Stimulated activated CD8-positive, alpha-beta memory T cell treated with anti-CD3 and anti-CD28 coated beads, Interleukin-7, amount 100 ng/mL, for 4 hours (primary cell): ENCODE measurements at regions not wholly inside any gene's neighbourhood (a gene's known extent, or its start where the extent isn't known, plus 50 kb on each side); places are given as distances from the start of the nearest gene placed in this dataset.
"Not testable (repeated sequence)": the region's sequence is repeated elsewhere in the genome, so short reads cannot be mapped to it uniquely, and the experiment has no call there.

ENCODE experiments used
- DNase-seq, 2 donors: peaks; one replicate each; pipeline ENCODE4 v3.0.0-alpha.2; 2020; ENCODE audit warnings: low read depth in 2 of 2

DNA sequence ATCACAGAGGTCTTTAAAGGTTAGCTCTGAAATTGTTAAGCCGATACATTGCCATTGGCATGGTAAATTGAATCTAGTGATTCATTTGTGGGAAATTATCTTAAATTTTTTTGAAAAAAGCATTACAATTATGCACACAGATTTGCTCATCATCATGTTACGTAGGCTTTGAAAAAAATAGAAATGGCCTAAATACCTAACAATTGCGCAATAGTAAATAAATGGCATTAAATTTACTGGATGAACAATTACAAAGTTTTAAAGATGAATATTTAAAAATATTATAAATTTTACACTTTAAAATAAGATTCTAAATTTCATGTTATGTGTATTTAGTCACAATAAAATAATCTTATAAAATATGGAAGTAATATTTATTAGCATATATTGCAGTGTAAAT lies 171.3 kb downstream of the RPRM start:
- no peak for DNase-seq

DNA sequence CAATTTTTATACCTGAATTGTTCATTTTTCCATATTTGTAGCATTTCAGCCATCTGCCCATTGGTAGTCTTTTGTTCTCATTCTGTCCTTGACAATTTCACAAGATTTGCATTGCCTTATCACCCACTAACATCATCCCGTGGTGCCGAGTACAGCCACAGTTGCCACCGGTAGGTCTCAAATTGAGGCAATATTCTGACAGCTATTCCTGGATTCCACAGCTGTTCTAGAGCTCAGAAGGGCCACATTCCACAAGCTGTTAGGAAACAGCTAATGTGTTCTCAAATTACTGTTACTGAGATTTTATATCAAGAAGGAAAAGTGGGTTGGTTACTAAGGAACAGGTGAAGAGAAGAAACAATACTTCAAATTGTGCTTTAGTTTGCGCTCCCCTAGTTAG lies 178.8 kb downstream of the RPRM start:
- DNase-seq, result no peak

DNA sequence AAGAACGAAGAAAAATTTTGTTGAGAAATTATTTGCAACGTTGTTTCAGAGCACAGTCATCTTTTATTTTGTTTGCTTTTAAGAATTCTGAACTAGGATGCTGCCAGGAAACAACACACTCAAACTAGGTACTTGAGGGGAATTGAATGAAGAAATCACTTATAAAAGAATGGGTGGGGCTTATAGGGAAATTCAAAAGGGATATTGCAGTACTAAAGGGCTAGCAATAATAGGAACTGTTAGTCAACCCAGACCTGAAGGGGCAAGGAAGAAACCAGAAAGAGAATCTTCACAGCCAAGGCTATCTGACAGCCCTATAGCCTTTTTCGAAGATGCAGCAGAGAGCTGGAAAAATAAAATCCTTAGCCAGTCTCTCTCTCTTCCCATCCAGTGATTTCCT lies 179.3 kb downstream of the RPRM start:
- no peak for DNase-seq

DNA sequence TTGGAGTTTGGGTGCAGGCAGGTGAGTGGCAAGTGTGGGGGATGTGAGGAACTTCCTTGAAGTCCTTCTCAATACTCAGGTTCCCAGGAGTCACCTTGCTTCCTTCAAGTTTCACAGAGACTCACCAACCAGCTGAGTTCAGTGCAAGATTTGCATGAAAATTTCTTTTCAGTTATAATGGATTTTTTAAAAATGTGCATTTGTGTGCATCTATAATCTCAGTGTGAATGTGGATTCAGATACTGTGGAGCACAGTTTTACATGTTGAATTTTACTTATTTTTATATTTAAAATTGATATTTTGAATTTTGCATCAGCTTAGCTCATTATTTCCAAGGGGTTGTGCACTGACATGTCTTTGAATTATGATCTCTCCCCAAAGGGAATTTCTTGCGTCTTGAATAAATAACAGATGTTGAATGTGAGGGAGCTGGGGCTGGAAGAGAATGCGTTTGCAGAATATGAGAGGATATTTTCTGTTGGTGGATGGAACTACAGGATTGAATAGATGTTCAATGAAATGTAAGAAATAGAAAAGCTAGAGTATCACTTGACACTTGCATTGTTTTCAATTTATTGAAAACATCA lies 184.3 kb downstream of the RPRM start:
- DNase-seq, result no peak

DNA sequence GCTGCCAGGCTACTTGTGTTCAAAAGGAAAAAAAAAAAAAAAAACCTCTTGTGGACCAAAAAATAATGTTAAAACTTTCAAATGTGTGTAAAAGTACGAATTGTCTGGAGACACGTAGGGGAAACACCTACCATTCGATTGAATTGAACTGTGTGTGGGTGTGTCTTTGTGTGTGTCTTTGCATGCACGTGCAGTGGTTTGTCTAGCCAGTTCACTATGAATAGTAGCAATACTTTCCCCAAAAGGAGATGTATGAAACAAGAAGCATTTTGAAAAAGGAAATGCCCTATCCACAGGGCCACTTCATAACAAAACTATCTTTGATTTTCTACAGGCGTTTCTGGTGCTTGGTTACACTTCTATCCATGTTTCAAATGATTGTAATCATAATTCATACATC lies 186.8 kb downstream of the RPRM start:
- no peak for DNase-seq

DNA sequence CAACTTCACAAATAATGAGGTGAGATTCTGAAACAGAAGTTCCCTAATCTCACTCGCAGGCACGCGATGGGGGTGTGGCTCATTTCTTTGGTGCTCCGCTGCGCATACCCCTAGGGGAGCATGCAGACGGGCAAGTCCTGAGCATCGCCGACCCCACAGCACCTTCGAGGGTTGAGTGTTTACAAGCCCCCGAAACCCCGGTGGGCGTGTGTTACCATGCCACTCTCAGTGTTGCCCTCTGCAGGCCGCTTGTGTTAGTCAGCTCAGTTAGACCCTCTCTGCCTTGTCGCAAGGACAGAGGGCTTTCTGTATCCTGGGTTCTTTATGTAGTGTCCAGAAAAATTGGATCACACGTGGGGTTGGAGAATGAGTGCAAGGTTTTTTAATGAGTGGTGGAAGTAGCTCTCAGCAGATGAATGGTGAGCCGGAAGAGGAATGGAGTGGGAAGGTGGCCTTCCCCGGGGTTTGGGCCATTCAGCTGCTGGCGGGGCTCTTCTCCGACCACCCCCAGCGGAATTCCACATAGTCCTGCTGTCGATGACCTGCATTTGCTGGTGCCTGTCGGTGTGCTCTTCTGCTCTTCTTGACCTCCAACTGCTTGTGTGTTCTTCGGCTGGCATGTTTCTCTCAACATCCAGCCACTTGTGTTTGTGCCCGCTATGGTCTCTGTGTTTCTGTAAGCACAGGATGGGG lies 191.3 kb downstream of the RPRM start:
- peak in 1 of 2 donors; percentile 1 for DNase-seq

DNA sequence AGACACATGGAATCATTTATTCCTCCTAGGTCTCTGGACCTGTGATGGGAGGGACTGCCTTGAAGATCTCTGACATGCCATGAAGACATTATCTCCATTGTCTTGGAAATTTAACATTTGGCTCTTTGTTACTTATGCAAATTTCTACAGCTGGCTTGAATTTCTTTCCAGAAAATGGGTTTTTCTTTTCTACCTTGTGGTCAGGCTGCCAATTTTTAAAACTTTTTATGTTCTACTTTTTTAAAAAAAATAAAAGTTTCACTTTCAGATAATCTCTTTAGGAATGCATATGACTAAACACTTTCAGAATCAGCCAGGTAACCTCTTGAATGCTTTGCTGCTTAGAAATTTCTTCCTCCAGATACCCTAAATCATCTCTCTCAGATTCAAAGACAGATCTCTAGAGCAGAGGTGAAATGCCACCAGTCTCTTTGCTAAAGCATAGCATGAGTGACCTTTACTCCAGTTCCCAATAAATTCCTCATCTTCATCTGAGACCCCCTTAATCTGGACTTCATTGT lies 209.6 kb downstream of the RPRM start:
- no peak for DNase-seq

DNA sequence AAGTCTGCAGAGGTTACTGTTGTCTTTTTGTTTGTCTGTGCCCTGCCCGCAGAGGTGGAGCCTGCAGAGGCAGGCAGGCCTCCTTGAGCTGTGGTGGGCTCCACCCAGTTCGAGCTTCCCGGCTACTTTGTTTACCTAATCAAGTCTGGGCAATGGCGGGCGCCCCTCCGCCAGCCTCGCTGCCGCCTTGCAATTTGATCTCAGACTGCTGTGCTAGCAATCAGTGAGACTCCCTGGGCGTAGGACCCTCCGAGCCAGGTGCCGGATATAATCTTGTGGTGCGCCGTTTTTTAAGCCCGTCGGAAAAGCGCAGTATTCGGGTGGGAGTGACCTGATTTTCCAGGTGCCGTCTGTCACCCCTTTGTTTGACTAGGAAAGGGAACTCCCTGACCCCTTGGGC lies 221.7 kb downstream of the RPRM start:
- not testable (repeated sequence) for DNase-seq

DNA sequence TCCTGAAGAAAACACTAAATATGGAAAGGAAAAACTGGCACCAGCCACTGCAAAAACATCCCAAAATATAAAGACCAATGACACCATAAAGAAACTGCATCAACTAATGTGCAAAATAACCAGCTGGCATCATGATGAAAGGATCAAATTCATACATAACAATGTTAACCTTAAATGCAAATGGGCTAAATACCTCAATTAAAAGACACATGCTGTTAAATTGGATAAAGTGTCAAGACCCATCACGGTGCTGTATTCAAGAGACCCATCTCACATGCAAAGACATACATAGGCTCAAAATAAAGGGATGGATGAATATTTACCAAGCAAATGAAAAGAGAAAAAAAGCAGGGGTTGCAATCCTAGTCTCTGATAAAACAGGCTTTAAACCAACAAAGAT lies 231.9 kb downstream of the RPRM start:
- DNase-seq, result not testable (repeated sequence)

DNA sequence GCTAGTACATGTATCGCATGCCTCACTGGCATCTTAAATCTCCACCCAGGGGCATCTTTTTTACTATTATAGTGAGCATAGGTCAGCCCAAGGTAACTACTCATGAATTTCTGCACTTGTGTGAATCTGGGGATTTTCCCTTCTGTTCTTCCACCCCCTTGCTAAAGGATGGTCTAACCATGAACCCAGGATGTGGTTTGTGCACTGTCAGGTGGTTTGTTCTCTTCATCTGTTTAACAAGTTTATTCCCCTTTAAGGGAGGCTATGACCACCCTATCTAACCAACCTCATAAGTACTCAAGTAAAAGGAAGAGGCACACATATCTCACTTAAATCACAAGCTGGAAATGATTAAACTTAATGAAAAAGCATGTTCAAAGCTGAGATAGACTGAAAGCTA lies 243.0 kb downstream of the RPRM start:
- no peak for DNase-seq

DNA sequence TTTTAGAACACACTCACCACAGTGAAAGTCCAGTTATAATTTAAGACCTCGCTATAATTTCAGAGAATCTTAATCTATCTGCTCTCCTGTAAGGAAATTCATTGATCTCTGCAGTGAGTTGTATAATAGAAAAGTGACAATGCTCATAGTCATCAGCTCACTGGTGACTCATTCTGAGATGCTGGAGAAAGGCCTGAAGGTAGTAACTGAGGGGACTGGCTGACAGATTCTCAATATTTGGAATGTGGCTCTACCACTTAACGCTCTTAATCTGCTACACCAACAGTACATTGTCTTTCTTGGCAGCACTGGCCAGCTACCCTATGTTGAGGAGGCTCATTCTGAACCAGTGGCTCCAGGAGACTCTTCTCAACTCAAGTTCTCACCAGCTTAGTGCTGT lies 246.1 kb downstream of the RPRM start:
- no peak for DNase-seq

DNA sequence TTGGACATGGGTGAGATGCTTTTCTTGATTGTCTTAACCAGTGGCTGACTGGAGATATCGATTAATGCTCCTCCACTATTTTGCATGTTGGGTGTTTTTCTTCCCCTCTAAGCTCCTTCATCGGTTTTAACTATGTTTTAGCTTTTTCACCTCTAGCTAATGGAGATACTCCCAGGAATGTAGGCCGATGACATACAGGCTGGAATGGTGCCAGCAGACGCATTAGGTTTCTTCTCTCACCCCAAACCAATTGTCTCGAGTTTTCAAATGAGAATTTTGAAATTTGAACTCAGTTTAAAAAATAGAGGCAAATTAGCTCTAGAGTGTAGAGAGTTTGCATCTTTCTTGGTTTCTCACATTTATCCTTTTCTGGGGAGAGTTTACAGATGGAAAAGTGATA lies 247.6 kb downstream of the RPRM start:
- DNase-seq, result no peak

DNA sequence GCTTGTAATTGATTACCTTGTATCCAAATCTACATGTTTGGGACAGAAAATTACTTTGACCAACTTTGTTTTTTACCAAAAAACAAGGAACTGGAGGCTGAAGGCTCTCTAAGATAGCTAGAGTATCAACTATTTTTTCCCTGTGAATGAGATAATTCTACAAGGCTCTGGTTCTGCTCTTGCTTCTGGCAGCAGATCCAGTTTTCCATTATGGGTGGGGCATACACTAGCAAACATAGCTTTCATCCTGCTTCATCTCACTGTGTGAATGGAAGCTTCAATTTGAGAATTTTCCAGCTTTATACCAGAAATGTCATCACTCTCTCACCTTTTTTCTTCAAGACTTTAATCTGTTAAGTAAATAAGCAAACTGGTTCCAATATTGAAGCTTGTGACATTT lies 249.7 kb downstream of the RPRM start:
- DNase-seq, result no peak

DNA sequence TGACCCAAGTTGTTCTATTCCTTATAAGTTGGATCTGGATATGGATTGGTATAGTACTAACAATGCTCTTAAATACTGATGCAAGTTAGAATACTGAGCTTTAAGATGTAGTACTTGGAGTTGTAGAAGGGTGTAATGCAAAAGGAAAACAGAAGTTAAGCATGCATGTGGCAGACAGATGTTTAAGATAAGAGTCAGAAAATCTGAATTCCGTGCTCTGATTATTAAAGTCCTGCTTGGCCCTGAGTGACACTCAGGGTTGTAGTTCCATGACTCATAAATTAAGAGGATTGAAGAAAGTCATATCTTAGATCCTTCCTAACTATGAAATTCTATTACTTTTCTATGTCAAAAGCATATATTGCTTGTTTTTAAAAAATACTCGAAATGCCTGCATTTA lies 250.6 kb downstream of the RPRM start:
- DNase-seq, result no peak

DNA sequence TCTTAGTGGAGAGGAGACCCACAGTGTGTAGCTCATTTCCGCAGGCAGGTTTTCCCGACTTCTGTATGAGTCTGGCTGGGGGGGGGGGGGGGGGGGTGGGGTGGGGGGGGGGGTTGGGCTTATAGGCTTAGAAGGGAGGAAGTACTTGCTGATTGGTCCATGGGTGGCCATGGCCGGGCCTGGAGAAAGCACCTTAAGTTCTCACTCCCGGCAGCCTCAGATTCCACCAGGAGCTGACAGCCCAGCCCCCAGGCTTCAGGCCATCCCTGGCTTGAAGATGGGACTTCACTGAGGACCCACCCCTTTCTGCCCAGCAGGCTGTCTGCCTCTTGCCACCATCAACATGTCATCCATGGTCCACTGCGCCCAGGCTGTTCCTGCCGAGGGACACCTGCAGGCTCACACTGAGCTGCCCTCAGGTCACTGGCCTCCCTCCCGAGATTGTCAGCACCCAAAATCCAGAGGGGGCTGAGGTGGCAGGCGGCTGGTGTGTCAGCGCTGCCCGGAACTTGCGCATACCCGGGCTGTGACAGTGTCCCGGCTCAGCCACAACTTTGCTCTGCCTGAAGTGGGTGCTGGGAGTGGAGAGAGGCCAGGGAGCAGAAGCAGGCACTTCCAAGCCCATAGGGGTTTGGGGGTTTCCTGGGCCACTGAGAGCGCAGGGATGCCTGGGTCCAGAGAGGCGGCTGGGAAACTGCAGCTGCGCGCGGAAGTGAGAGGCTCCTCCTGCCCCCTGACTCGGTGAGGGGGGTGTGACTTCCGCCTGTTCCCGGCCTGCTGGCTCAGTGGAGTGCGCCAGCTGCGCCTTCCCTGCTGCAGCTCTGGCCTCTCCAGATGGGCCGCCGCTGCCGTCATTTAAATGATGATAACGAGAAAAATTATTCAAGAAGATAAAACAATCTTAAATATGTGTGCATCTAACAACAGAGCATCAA lies 256.1 kb downstream of the RPRM start:
- no peak for DNase-seq

DNA sequence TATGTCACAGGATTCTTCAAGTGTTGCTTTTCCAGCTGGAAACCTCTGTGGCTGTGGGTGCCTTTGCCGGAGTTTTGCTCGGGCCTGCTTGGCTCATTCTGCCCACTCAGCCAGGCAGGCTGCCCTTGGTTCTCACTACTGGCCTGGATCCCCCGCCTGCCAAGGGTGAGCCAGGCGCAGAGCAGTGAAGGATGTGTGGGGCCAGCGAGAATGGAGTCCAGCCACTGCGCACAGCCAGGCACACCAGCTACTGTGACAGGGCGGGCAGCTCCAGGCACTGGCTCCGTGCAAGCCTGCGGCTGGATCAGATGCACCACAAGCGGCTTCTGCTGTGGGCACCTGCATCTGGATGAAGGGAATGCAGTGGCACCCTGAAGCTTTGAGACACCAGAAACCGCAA lies 257.1 kb downstream of the RPRM start:
- DNase-seq, result no peak

DNA sequence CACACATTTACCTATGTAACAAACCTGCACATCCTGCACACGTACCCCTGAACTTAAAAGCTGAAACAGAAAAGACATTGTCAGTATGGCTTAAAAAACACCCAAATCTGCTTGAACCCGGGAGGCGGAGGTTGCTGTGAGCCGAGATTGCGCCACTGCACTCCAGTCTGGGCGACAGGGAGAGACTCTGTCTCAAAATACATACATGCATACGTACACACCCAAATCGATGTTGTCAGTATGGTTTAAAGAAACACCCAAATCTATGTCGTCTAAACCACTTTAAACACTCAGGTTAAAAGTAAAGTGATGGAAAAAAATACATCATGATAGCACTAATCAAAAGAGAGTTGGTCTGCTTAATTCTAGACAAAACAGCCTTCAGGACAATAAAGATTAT lies 257.5 kb downstream of the RPRM start:
- no peak for DNase-seq

DNA sequence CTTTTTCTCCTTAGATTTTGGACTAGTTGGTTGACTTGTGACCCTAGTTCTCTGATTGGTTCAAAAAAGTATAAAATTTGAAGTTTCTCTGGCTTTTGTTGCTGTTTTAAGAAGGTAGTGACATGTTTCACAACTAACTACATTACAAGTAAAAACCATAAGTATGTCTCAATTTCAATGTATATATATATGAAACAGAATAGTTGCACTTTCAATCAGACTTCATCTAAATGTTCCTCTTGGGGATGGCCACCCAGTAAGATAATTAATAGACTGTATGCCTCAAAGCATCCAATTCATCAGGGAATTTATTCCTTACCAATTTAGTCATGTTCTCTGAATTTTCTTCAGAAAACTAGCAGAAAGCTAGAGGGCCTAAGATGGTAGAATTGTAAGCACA lies 259.7 kb downstream of the RPRM start:
- DNase-seq, result no peak

DNA sequence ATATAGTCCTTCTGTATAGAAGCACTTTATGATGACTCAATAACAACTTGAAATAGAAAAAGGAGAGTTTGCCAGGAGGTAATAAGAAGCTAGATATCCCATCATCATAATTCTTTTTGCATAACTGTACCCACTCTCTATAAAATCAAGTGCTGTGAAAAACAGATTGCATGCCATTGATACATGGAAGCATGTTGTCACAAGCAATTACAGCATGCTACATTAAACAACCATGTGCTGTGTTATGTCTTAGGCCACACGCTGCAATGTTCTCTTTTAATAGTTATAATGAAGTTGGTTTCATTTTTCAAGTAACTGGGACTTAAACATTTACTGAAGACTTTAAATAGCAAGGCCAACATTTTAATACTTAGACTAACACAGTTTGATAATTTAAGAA lies 264.2 kb downstream of the RPRM start:
- no peak for DNase-seq

DNA sequence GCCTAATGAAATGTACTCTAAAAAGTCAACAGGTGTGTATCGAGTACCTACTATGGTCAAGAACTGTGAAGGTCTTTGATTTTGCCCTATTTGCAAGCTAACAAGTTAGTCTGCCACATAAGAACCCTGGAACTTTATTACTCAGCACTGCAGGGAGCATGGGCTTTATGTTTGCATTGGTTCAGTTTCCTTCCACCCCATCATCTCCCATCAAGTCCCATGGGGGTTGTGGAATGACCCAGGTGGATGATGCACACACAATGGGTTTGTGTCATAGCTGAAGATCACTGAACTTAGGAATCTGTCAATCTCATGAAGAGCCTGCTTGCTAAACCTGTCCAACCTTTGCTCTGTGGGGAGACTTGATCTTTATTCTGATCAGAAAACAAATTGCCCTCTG lies 265.5 kb downstream of the RPRM start:
- DNase-seq, result no peak

DNA sequence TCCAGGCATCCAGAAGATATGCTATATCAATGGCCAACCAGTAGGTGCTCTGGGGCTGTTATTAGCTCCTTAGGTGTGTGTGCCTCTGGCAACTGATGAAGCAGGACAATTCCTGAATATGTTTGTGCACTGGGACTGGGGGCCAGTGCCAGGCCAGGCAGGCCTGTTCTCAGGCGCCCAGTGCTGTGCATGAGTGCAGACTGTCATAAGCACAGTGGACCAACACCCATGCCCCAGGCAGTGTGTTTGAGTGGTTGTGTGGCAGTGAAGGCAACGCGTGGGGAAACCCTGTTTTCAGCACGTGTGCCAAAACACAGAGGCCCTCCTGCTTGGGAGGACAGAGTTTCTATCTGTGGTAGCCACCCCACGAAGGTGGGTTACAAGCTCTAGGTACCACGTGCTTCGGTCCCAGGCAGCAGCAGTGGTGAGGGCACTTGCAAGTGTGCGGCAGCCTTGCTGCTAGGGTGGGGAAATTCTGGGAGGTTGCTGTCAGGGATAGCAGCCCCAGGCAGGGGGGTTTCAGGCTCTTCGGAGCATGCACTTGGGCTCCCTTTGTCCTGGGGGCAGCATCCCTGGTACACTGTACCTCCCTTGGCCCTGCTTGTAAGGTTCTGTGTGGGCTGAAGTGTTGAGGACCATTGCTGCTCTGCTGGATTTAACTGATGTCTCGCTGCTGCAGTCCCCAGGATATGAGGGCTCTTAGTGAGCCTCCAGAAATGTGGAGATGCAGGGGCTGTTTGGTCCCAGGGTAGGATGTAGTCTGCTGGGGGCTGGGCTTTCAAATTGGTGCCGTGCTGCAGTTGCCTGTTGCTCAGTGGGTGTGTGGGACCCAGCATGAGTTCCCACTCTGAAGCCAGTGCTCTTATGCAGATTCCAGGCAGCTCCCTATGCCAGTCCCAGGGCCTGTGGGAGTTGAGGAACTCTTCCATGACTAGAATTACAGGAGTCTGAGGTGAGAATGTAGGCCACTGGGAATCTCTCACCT lies 280.9 kb downstream of the RPRM start:
- DNase-seq, result no peak
